GM12891 (cell line): ENCODE measurements at regions not wholly inside any gene's neighbourhood (a gene's known extent, or its start where the extent isn't known, plus 50 kb on each side); places are given as distances from the start of the nearest gene placed in this dataset.
"Not testable (repeated sequence)": the region's sequence is repeated elsewhere in the genome, so short reads cannot be mapped to it uniquely, and the experiment has no call there.

Experiments used
- PAX5 ChIP-seq: IDR thresholded peaks from 2 replicates; pipeline ENCODE4 v1.6.1; 2011; ENCODE audit warnings: low read length, moderate library complexity, mild to moderate bottlenecking; ENCODE audit not compliant: insufficient read depth, severe bottlenecking
- POLR2A ChIP-seq: IDR thresholded peaks from 2 replicates; pipeline ENCODE4 v1.6.1; 2011; ENCODE audit warnings: low read depth, low read length, control low read depth
- POLR2AphosphoS5 ChIP-seq: IDR thresholded peaks from 2 replicates; pipeline ENCODE4 v1.6.1; 2011; ENCODE audit warnings: low read depth, low read length, control low read depth

DNA sequence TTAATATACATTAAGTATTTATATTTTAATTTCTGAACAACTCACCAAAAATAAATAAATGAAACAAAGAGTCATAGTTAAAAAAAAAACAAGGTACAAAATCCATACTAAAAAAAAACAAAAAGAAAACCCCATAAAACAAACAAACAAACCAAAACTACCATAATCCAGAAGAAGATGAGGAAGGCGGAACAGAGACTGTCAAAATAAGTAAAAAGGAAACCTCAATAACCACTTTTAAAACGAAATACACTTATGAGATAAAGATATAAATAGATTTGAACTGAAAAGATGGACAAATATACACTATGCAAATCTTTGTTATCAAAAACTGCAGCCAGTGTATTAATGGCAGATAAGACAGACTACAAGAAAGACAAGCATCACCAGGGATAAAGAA, 103.3 kb downstream of the POTEB3 start:
- TF ChIP-seq POLR2AphosphoS5, PAX5, POLR2A: not testable (repeated sequence)
